ENCODE measurements at regions not wholly inside any gene's neighbourhood (a gene's known extent, or its start where the extent isn't known, plus 50 kb on each side); places are given as distances from the start of the nearest gene placed in this dataset.

GRCh38 chr2:152825834-152826233 is 107.4 kb downstream of the ARL6IP6 start:
- DNase-seq (ENCODE audit: extremely low spot score, insufficient read length, low read depth) (no peak), FAIRE-seq (no peak)

DNA sequence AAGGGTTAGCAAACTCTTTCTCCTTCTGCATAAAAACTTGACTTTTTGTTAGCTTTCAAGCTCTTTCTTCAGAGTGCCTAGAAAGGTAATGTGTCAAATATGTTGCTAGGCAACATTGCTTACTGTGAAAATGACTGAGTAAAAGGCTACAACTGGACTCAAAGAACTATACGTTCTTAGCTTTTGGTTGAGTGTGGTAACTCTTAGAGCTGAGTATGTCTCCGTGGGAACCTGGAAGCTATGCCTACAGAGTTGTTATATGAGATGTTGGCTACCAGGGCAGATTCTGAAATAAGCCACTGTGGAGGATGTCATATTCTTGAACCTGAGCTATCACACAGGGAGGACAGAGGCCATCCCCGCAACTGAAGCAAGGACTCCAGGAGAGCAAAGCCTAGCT is 105.5 kb downstream of the ARL6IP6 start:
- DNase-seq (ENCODE audit: extremely low spot score, insufficient read length, low read depth) = no peak
- no peak for FAIRE-seq

DNA sequence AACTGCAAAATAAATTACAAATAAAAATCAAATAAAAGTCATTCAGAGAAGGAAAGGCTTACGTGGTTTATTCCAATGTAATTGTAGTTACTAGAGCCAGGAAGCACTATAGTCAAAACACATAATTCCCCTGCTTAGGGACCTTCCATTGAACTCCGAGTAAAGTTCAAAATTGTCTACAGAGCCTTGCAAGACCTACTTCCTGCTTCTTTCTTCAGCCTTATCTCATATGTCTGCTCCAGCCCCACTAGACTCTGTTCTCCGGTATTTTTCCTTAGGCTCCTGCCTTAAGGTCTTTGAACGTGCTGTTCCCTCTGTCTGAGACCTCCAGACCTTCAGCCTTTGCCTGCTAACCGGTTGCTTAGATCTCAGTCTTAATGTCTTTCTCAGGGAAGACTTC is 104.3 kb downstream of the ARL6IP6 start:
- FAIRE-seq = no peak

GRCh38 chr2:152820048-152820447 is 101.6 kb downstream of the ARL6IP6 start:
- no peak for FAIRE-seq
- DNase-seq (ENCODE audit: extremely low spot score, insufficient read length, low read depth) = no peak

More for the DNA sequence above, 104.3 kb downstream of the ARL6IP6 start:
- no peak for DNase-seq (ENCODE audit: extremely low spot score, insufficient read length, low read depth)

GRCh38 chr2:152815634-152816257 is 97.3 kb downstream of the ARL6IP6 start:
- DNase-seq (ENCODE audit: extremely low spot score, insufficient read length, low read depth) (no peak), FAIRE-seq (no peak)

GRCh38 chr2:152814475-152815030 is 96.1 kb downstream of the ARL6IP6 start:
- DNase-seq (ENCODE audit: extremely low spot score, insufficient read length, low read depth) (no peak), FAIRE-seq (no peak)

DNA sequence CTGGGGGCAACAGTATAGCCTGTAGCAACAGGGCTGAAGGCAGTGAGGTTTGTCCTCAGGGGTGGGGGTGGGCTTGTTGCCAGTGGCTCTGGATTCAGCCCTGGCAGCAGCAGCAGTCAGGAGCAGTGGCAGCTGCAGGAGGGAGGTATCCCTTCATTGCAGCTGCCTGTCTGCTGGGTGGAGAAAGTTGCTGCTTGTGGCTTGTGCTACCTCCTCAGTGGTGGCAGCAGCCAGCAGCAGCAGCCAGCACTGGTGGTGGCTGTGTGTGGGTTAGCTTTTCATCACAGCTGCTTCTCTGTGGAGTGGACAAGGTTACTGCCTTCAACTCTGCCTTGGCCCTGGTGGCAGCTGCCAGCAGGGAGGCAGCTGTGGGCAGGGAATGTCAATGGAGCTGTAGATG is 94.9 kb downstream of the ARL6IP6 start:
- no peak for FAIRE-seq
- no peak for DNase-seq (ENCODE audit: extremely low spot score, insufficient read length, low read depth)
